ENCODE measurements at regions not wholly inside any gene's neighbourhood (a gene's known extent, or its start where the extent isn't known, plus 50 kb on each side); places are given as distances from the start of the nearest gene placed in this dataset.
"Not testable (repeated sequence)": the region's sequence is repeated elsewhere in the genome, so short reads cannot be mapped to it uniquely, and the experiment has no call there.

DNA sequence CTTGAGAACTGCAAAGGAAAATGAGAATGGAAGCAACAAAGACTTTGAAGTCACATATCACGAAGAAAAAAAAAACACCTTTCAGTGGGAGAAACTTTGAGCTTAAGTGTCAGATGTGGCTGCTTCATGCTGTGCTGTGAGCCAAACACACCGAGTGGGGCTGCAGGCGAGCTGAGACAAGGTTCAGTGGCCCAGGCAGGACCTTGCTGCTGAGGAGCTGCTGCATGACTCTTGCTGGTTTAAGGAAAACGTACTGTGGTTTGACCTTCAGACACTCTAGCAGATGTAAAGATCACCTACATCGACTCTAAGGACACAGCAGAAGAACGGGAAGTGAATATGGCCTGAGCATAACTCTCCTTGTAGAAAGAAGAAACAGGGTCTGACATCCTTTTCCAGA, 118.1 kb upstream of the OR4E1 start:
- no peak for DNase-seq (ENCODE audit: low spot score in 2 of 2)
- no peak for TF ChIP-seq POLR2A (IDR thresholded peaks at IDR 0.05)
- TF ChIP-seq, protein P1, sequence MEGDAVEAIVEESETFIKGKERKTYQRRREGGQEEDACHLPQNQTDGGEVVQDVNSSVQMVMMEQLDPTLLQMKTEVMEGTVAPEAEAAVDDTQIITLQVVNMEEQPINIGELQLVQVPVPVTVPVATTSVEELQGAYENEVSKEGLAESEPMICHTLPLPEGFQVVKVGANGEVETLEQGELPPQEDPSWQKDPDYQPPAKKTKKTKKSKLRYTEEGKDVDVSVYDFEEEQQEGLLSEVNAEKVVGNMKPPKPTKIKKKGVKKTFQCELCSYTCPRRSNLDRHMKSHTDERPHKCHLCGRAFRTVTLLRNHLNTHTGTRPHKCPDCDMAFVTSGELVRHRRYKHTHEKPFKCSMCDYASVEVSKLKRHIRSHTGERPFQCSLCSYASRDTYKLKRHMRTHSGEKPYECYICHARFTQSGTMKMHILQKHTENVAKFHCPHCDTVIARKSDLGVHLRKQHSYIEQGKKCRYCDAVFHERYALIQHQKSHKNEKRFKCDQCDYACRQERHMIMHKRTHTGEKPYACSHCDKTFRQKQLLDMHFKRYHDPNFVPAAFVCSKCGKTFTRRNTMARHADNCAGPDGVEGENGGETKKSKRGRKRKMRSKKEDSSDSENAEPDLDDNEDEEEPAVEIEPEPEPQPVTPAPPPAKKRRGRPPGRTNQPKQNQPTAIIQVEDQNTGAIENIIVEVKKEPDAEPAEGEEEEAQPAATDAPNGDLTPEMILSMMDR (IDR thresholded peaks at IDR 0.05), result no peak
- no peak for TF ChIP-seq POLR2AphosphoS5 (IDR thresholded peaks at IDR 0.05)
- intact Hi-C loops (cut with DNase I; ENCODE audit: low total_unique reads), result no loop called here
- peaks cover 0 to 6% of the 10 kb centered on the region in 2 donors for H3K9me3 ChIP-seq
- H3K36me3 ChIP-seq, result no peaks in the 10 kb centered on the region
- H3K4me1 ChIP-seq, result no peaks in the 10 kb centered on the region
- H3K27me3 ChIP-seq, result no peaks in the 10 kb centered on the region
- no peak overlapping the region for H3K4me3 ChIP-seq
- no peak overlapping the region for H3K27ac ChIP-seq

DNA sequence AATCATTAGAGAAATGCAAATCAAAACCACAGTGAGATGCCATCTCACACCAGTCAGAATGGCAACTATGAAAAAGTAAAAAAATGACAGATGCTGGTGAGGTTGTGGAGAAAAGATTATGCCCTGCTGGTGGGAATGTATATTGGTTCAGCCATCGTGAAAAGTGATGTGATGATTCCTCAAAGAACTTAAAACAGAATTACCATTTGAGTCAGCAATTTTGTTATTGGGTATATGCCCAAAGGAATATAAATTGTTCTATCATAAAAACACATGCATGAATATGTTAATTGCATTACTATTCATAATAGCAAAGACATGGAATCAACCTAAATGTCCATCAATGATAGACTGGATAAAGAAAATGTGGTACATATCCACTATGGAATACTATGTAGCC, 115.1 kb upstream of the OR4E1 start:
- H3K36me3 ChIP-seq; intact Hi-C loops (cut with DNase I; ENCODE audit: low total_unique reads); H3K4me3 ChIP-seq; H3K9me3 ChIP-seq; H3K27me3 ChIP-seq; H3K27ac ChIP-seq; H3K4me1 ChIP-seq; DNase-seq (ENCODE audit: low spot score in 2 of 2): not testable (repeated sequence)

DNA sequence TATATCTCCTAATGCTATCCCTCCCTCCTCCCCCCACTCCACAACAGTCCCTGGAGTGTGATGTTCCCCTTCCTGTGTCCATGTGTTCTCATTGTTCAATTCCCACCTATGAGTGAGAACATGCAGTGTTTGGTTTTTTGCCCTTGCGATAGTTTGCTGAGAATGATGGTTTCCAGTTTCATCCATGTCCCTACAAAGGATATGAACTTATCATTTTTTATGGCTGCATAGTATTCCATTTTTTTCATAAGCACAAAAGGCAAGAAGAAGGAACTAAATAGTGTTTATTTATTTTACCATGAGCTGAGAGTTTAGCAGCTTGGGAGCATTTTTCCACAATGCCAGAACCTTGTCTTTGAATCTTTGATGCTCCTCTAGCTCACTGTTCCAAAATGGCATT, 113.6 kb upstream of the OR4E1 start:
- DNase-seq (ENCODE audit: low spot score in 2 of 2); H3K27me3 ChIP-seq; H3K27ac ChIP-seq; H3K36me3 ChIP-seq; H3K9me3 ChIP-seq; H3K4me1 ChIP-seq; H3K4me3 ChIP-seq; intact Hi-C loops (cut with DNase I; ENCODE audit: low total_unique reads): not testable (repeated sequence)

DNA sequence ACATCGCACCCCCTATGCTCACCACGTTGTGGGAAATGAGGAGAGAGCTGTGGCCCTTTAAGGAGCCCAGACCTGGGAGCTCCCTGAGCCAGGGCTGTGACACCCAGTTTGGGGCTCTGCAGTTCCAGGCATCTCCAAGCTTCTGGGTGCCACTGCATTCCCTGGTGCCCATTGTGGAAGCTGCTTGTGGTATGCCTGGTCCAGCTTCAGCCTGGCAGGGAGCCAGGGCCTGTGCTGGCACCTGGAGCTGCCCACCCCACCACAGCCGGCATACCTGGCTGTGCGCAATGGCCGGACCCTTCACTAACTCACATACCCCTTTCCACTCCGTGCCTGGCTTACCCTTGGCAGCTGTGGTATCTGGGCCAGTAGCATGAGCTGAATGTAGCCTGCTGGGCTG, 107.9 kb upstream of the OR4E1 start:
- H3K27me3 ChIP-seq, result peaks cover 0 to 4% of the 10 kb centered on the region in 2 donors
- no peaks in the 10 kb centered on the region for H3K36me3 ChIP-seq
- TF ChIP-seq, protein P1 (IDR thresholded peaks at IDR 0.05), result no peak
- TF ChIP-seq POLR2AphosphoS5 (IDR thresholded peaks at IDR 0.05) (no peak), POLR2A (IDR thresholded peaks at IDR 0.05) (no peak)
- no peaks in the 10 kb centered on the region for H3K4me1 ChIP-seq
- no peaks in the 10 kb centered on the region for H3K9me3 ChIP-seq
- DNase-seq (ENCODE audit: low spot score in 2 of 2), result no peak
- intact Hi-C loops (cut with DNase I; ENCODE audit: low total_unique reads), result no loop called here
- H3K4me3 ChIP-seq, result no peak overlapping the region
- no peak overlapping the region for H3K27ac ChIP-seq

DNA sequence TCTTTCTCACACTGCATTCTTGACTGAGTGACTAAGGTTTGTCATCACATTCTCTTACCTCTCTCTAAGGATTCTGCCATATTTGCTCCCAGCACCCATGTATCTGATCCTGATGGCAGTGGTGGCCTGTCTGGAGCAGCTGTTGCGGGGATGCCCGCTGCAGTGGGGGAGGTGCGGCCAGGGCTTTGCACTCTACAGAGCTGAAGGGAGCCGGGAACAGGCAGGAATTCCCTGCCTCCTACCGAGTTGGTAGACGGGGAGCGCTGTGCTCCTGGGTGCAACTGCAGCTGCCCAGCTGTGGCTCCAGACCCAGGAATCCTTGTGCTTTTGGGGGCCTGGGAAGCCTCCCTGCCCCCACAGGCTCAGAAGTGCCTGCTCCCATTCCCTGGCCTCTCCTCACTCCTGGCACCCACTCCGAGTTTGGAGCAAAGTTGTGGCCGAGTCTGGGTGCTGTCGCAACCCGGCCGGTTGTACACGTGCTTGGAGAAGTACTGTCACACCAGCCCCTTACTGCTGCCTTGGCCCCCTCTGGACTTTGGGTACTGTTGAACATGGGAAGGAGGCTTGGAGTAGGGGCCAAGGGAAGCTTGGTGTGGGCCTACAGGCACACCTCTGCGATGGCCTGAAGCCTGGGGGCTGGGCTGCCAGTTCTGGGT, 106.9 kb upstream of the OR4E1 start:
- no peak for DNase-seq (ENCODE audit: low spot score in 2 of 2)
- TF ChIP-seq POLR2AphosphoS5 (IDR thresholded peaks at IDR 0.05) (no peak), POLR2A (IDR thresholded peaks at IDR 0.05) (no peak)
- TF ChIP-seq, protein P1 (IDR thresholded peaks at IDR 0.05), result no peak
- H3K9me3 ChIP-seq, result no peaks in the 10 kb centered on the region
- intact Hi-C loops (cut with DNase I; ENCODE audit: low total_unique reads), result no loop called here
- H3K4me1 ChIP-seq, result no peaks in the 10 kb centered on the region
- no peak overlapping the region for H3K27ac ChIP-seq
- H3K4me3 ChIP-seq, result no peak overlapping the region
- H3K27me3 ChIP-seq, result peaks cover 0 to 4% of the 10 kb centered on the region in 2 donors
- no peaks in the 10 kb centered on the region for H3K36me3 ChIP-seq

DNA sequence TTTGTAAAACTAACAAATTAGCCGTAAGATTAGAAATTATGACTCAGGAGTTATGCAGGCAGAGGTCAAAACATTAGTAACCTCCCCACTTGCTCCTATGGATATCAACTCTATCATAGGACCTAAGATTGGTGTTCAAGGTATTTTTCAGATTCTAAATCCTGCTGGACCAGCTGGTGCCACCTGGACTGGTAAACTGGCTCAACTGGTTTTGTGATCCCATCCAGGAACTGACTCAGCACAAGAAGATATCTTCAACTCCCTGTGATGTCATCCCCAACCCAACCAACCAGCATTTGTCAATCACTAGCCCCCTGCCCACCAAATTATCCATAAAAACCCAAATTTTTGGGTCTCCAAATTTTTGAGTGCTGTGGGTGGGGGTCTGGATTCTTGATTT, 98.1 kb upstream of the OR4E1 start:
- intact Hi-C loops (cut with DNase I; ENCODE audit: low total_unique reads), result no loop called here
- TF ChIP-seq, protein P1 (IDR thresholded peaks at IDR 0.05), result no peak
- no peak for TF ChIP-seq POLR2AphosphoS5 (IDR thresholded peaks at IDR 0.05)
- TF ChIP-seq POLR2A (IDR thresholded peaks at IDR 0.05), result no peak
- no peak for DNase-seq (ENCODE audit: low spot score in 2 of 2)
- Histone ChIP-seq H3K4me1 (no peaks in the 10 kb centered on the region), H3K27me3 (no peaks in the 10 kb centered on the region), H3K36me3 (no peaks in the 10 kb centered on the region), H3K27ac (no peak overlapping the region), H3K4me3 (no peak overlapping the region), H3K9me3 (no peaks in the 10 kb centered on the region)
